HG03095 (cell line): ENCODE measurements at regions not wholly inside any gene's neighbourhood (a gene's known extent, or its start where the extent isn't known, plus 50 kb on each side); places are given as distances from the start of the nearest gene placed in this dataset.

Experiments used
- ATAC-seq: cut with Tn5 transposase; IDR thresholded peaks from one replicate; pipeline ENCODE4 v1.9.1; 2021; ENCODE audit warnings: moderate library complexity; ENCODE audit not compliant: unreplicated experiment

GRCh38 chr17:71914812-71915211 lies 206.0 kb upstream of the SOX9 start:
- no peak for ATAC-seq

- no peak for ATAC-seq
These were observed 203.1 kb upstream of the SOX9 start for GRCh38 chr17:71917715-71918114.

GRCh38 chr17:71919186-71919585 lies 201.6 kb upstream of the SOX9 start:
- no peak for ATAC-seq

GRCh38 chr17:71919896-71920295 lies 200.9 kb upstream of the SOX9 start:
- no peak for ATAC-seq

GRCh38 chr17:71921796-71922195 lies 199.0 kb upstream of the SOX9 start:
- no peak for ATAC-seq

- no peak for ATAC-seq
These were observed 198.4 kb upstream of the SOX9 start for GRCh38 chr17:71922439-71922838.

- no peak for ATAC-seq
These were observed 193.9 kb upstream of the SOX9 start for GRCh38 chr17:71926746-71927398.

GRCh38 chr17:71933306-71933705 lies 187.5 kb upstream of the SOX9 start:
- no peak for ATAC-seq

GRCh38 chr17:71934520-71934919 lies 186.3 kb upstream of the SOX9 start:
- no peak for ATAC-seq

GRCh38 chr17:71935341-71935740 lies 185.5 kb upstream of the SOX9 start:
- no peak for ATAC-seq

- no peak for ATAC-seq
These were observed 183.8 kb upstream of the SOX9 start for GRCh38 chr17:71936977-71937376.

- ATAC-seq: no peak
These were observed 182.9 kb upstream of the SOX9 start for GRCh38 chr17:71937914-71938313.

GRCh38 chr17:71938340-71939010 lies 182.3 kb upstream of the SOX9 start:
- ATAC-seq: no peak

GRCh38 chr17:71941920-71942319 lies 178.9 kb upstream of the SOX9 start:
- no peak for ATAC-seq

- no peak for ATAC-seq
These were observed 178.2 kb upstream of the SOX9 start for GRCh38 chr17:71942626-71943025.

GRCh38 chr17:71948703-71949422 lies 172.0 kb upstream of the SOX9 start:
- ATAC-seq: no peak

- ATAC-seq: no peak
These were observed 161.7 kb upstream of the SOX9 start for GRCh38 chr17:71959154-71959553.

- ATAC-seq: no peak
These were observed 157.5 kb upstream of the SOX9 start for GRCh38 chr17:71963351-71963750.

- no peak for ATAC-seq
These were observed 157.0 kb upstream of the SOX9 start for GRCh38 chr17:71963791-71964190.

- no peak for ATAC-seq
These were observed 156.3 kb upstream of the SOX9 start for GRCh38 chr17:71964559-71964958.

- ATAC-seq: no peak
These were observed 154.8 kb upstream of the SOX9 start for GRCh38 chr17:71966055-71966454.
